Loucy (cell line): ENCODE measurements at regions not wholly inside any gene's neighbourhood (a gene's known extent, or its start where the extent isn't known, plus 50 kb on each side); places are given as distances from the start of the nearest gene placed in this dataset.
"Not testable (repeated sequence)": the region's sequence is repeated elsewhere in the genome, so short reads cannot be mapped to it uniquely, and the experiment has no call there.

Experiments used
- H2AFZ ChIP-seq: fragments of 200-600 bp; sonication (generic); 2 replicates; pipeline ENCODE4 v1.6.0; 2016; ENCODE audit warnings: antibody characterized with exemption, mild to moderate bottlenecking, low read length, moderate library complexity
- H3F3A ChIP-seq: fragments of 200-600 bp; 2 replicates; pipeline ENCODE4 v1.6.0; 2016; ENCODE audit warnings: antibody characterized with exemption, low read depth, mild to moderate bottlenecking
- H3K27me3 ChIP-seq: fragments of 200-600 bp; sonication (generic); 2 replicates; pipeline ENCODE4 v1.6.1; 2014; ENCODE audit warnings: low read length, mild to moderate bottlenecking; ENCODE audit not compliant: insufficient read depth, poor library complexity, severe bottlenecking
- H3K36me3 ChIP-seq: fragments of 200-600 bp; sonication (generic); 2 replicates; pipeline ENCODE4 v1.6.1; 2016; ENCODE audit warnings: low read length; ENCODE audit not compliant: insufficient read depth
- H3K4me1 ChIP-seq: fragments of 200-600 bp; sonication (generic); 2 replicates; pipeline ENCODE4 v1.5.1; 2014; ENCODE audit warnings: low read length, mild to moderate bottlenecking; ENCODE audit not compliant: insufficient read depth, poor library complexity, severe bottlenecking
- H3K4me2 ChIP-seq: fragments of 200-600 bp; sonication (generic); 2 replicates; pipeline ENCODE4 v1.6.0; 2014; ENCODE audit warnings: antibody characterized with exemption, low read length, low read depth, mild to moderate bottlenecking; ENCODE audit not compliant: poor library complexity, severe bottlenecking
- H3K4me3 ChIP-seq: fragments of 200-600 bp; sonication (generic); 2 replicates; pipeline ENCODE4 v1.5.1; 2014; ENCODE audit warnings: low read length, mild to moderate bottlenecking, mixed read lengths; ENCODE audit not compliant: poor library complexity, severe bottlenecking
- H3K79me2 ChIP-seq: fragments of 200-600 bp; sonication (generic); 2 replicates; pipeline ENCODE4 v1.6.1; 2014; ENCODE audit warnings: low read length; ENCODE audit not compliant: insufficient read depth
- H3K9ac ChIP-seq: fragments of 200-600 bp; sonication (generic); 2 replicates; pipeline ENCODE4 v1.6.0; 2014; ENCODE audit warnings: mild to moderate bottlenecking, low read depth, low read length, moderate library complexity; ENCODE audit not compliant: poor library complexity, severe bottlenecking
- H3K9me2 ChIP-seq: fragments of 200-600 bp; sonication (generic); replicated peaks from 2 replicates; pipeline ENCODE4 v1.6.1; 2016; ENCODE audit warnings: low read depth, low read length, mixed read lengths
- H3K9me3 ChIP-seq: fragments of 200-600 bp; sonication (generic); 2 replicates; pipeline ENCODE4 v1.6.1; 2014; ENCODE audit warnings: mild to moderate bottlenecking, antibody characterized with exemption, low read length, low read depth; ENCODE audit not compliant: insufficient read depth
- H4K20me1 ChIP-seq: fragments of 200-600 bp; sonication (generic); 2 replicates; pipeline ENCODE4 v1.6.0; 2014; ENCODE audit warnings: antibody characterized with exemption, low read length, mild to moderate bottlenecking; ENCODE audit not compliant: insufficient read depth, poor library complexity, severe bottlenecking
- EZH2phosphoT487 ChIP-seq: fragments of 200-600 bp; IDR thresholded peaks from 2 replicates; pipeline ENCODE4 v1.6.1; 2018; ENCODE audit warnings: antibody characterized with exemption, mild to moderate bottlenecking, moderate library complexity, borderline replicate concordance
- TF ChIP-seq, protein P1 (sequence below): fragments of 200-600 bp; sonication (generic); conservative IDR thresholded peaks from 2 replicates; pipeline ENCODE4 v1.5.1; 2014; ENCODE audit warnings: mild to moderate bottlenecking, antibody characterized with exemption, low read length

GRCh38 chr12:127501916-127502315, 765.1 kb upstream of the TMEM132C start:
- TF ChIP-seq EZH2phosphoT487: no peak
- TF ChIP-seq, protein P1, sequence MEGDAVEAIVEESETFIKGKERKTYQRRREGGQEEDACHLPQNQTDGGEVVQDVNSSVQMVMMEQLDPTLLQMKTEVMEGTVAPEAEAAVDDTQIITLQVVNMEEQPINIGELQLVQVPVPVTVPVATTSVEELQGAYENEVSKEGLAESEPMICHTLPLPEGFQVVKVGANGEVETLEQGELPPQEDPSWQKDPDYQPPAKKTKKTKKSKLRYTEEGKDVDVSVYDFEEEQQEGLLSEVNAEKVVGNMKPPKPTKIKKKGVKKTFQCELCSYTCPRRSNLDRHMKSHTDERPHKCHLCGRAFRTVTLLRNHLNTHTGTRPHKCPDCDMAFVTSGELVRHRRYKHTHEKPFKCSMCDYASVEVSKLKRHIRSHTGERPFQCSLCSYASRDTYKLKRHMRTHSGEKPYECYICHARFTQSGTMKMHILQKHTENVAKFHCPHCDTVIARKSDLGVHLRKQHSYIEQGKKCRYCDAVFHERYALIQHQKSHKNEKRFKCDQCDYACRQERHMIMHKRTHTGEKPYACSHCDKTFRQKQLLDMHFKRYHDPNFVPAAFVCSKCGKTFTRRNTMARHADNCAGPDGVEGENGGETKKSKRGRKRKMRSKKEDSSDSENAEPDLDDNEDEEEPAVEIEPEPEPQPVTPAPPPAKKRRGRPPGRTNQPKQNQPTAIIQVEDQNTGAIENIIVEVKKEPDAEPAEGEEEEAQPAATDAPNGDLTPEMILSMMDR: no peak
- H2AFZ ChIP-seq: no peak overlapping the region
- H3K27me3 ChIP-seq: no peaks in the 10 kb centered on the region
- no peak overlapping the region for H3K4me2 ChIP-seq
- H3K9me2 ChIP-seq: no peaks in the 10 kb centered on the region
- H3F3A ChIP-seq: no peaks in the 10 kb centered on the region
- H3K4me1 ChIP-seq: no peaks in the 10 kb centered on the region
- H4K20me1 ChIP-seq: no peaks in the 10 kb centered on the region
- no peak overlapping the region for H3K4me3 ChIP-seq
- no peaks in the 10 kb centered on the region for H3K79me2 ChIP-seq
- H3K36me3 ChIP-seq: no peaks in the 10 kb centered on the region
- no peaks in the 10 kb centered on the region for H3K9me3 ChIP-seq
- H3K9ac ChIP-seq: no peak overlapping the region

DNA sequence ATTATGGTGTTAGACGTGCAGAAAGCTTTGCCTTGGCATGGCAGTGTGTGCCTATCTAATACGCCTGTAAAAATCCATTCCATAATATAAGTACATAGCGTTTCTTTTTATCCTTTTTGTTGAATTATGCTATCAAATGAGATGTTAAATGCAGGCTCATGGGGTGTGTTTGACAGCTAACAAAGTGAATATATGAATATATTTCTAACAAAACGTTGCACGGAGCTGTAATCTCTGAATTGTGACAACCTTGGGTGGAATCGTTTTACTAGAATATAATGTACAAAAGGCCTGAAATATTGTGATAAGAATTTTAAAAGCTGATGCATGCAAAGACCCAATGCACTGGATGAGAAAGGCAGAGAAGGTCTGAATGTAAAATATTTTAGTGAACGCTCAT, 763.7 kb upstream of the TMEM132C start:
- no peak overlapping the region for H3K9ac ChIP-seq

DNA sequence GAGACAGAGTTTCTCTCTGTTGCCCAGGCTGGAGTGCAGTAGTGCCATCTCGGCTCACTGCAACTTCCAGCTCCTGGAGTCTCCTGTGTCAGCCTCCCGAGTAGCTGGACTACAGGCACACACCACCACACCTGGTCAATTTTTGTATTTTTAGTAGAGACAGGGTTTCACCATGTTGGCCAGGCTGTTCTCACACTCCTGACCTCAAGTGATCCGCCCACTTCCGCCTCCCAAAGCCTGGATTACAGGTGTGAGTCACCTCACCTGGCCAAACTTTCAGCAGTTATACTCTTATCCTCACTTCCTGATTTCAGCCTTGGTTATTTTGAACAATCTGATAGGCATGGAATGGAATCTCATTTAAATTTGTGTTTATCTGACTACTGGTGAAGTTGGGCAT, 763.0 kb upstream of the TMEM132C start:
- not testable (repeated sequence) for H4K20me1 ChIP-seq, H3K27me3 ChIP-seq, H2AFZ ChIP-seq, H3K9me2 ChIP-seq, H3K79me2 ChIP-seq, H3K4me1 ChIP-seq, H3K4me2 ChIP-seq, H3F3A ChIP-seq, H3K9ac ChIP-seq, H3K9me3 ChIP-seq, H3K4me3 ChIP-seq, H3K36me3 ChIP-seq

More for the DNA sequence above, 763.7 kb upstream of the TMEM132C start:
- Histone ChIP-seq H3K9me2 (no peaks in the 10 kb centered on the region), H3K36me3 (no peaks in the 10 kb centered on the region), H3K9me3 (no peaks in the 10 kb centered on the region), H2AFZ (no peak overlapping the region), H3F3A (no peaks in the 10 kb centered on the region), H3K27me3 (no peaks in the 10 kb centered on the region), H3K79me2 (no peaks in the 10 kb centered on the region), H3K4me2 (no peak overlapping the region), H3K4me3 (no peak overlapping the region), H3K4me1 (no peaks in the 10 kb centered on the region), H4K20me1 (no peaks in the 10 kb centered on the region)
- no peak for TF ChIP-seq EZH2phosphoT487
- TF ChIP-seq, protein P1: no peak

GRCh38 chr12:127504874-127505273, 762.1 kb upstream of the TMEM132C start:
- Histone ChIP-seq H3F3A (no peaks in the 10 kb centered on the region), H3K9ac (no peak overlapping the region), H3K4me1 (peaks cover 3% of the 10 kb centered on the region), H2AFZ (no peak overlapping the region), H3K4me3 (no peak overlapping the region), H4K20me1 (no peaks in the 10 kb centered on the region), H3K9me3 (no peaks in the 10 kb centered on the region), H3K36me3 (no peaks in the 10 kb centered on the region), H3K9me2 (no peaks in the 10 kb centered on the region), H3K79me2 (no peaks in the 10 kb centered on the region), H3K27me3 (no peaks in the 10 kb centered on the region), H3K4me2 (no peak overlapping the region)
- TF ChIP-seq, protein P1: no peak
- no peak for TF ChIP-seq EZH2phosphoT487
